Loucy (cell line): ENCODE measurements at regions not wholly inside any gene's neighbourhood (a gene's known extent, or its start where the extent isn't known, plus 50 kb on each side); places are given as distances from the start of the nearest gene placed in this dataset.

Experiments
- EZH2phosphoT487 ChIP-seq: fragments of 200-600 bp; IDR thresholded peaks from 2 replicates; pipeline ENCODE4 v1.6.1; 2018; ENCODE audit warnings: antibody characterized with exemption, mild to moderate bottlenecking, moderate library complexity, borderline replicate concordance
- TF ChIP-seq, protein P1 (sequence below): fragments of 200-600 bp; sonication (generic); conservative IDR thresholded peaks from 2 replicates; pipeline ENCODE4 v1.5.1; 2014; ENCODE audit warnings: mild to moderate bottlenecking, antibody characterized with exemption, low read length

DNA sequence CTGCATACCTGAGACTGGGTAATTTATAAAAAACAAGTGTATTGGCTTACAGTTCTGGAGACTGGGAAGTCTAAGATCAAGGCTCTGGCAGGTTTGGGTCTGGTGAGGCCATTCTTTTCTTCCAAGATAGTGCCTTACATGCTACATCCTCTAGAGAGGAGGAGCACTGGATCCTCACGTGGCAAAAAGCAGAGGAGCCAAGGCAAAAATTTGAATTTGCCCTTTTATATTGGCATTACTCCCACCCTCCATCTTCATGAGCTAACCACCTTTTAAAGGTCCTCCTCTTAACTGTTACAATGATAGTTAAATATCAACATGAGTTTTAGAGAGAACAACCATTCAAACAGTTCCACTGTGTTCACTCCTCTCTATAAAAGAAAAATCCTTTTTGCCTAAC lies 286.3 kb upstream of the SEL1L start:
- TF ChIP-seq, protein P1, sequence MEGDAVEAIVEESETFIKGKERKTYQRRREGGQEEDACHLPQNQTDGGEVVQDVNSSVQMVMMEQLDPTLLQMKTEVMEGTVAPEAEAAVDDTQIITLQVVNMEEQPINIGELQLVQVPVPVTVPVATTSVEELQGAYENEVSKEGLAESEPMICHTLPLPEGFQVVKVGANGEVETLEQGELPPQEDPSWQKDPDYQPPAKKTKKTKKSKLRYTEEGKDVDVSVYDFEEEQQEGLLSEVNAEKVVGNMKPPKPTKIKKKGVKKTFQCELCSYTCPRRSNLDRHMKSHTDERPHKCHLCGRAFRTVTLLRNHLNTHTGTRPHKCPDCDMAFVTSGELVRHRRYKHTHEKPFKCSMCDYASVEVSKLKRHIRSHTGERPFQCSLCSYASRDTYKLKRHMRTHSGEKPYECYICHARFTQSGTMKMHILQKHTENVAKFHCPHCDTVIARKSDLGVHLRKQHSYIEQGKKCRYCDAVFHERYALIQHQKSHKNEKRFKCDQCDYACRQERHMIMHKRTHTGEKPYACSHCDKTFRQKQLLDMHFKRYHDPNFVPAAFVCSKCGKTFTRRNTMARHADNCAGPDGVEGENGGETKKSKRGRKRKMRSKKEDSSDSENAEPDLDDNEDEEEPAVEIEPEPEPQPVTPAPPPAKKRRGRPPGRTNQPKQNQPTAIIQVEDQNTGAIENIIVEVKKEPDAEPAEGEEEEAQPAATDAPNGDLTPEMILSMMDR = no peak
- no peak for TF ChIP-seq EZH2phosphoT487
